ENCODE measurements at regions not wholly inside any gene's neighbourhood (a gene's known extent, or its start where the extent isn't known, plus 50 kb on each side); places are given as distances from the start of the nearest gene placed in this dataset.

DNA sequence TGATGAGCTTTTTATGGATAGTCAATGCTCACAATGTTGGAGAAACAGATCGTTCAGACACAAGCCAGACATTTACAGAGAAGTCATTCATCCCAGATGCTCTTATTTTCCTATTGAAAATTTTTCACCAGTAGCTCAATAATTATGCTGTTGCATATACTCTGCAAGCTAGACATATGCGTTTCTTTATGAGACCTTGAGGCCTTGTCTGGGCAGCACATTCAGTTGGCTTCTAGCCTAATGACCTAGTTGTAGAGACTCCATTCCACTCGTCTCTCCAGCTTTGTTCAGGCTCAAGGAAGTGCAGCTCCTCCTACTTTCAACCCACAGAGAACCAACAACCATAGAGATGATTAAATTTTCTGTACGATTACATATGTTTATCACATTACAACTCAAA is 237.7 kb downstream of the MZT1 start:
- H3K4me1 ChIP-seq (ENCODE audit: low read length) = no peaks in the 10 kb centered on the region
- no peak overlapping the region for H3K4me3 ChIP-seq (ENCODE audit: low read length)
- H3K9me3 ChIP-seq (replicated peaks; ENCODE audit: insufficient read depth, low read length) = no peaks in the 10 kb centered on the region
- H3K27ac ChIP-seq (ENCODE audit: low read length) = no peak overlapping the region
- no peak overlapping the region for H2AFZ ChIP-seq (ENCODE audit: low read length)
- no peaks in the 10 kb centered on the region for H3K79me2 ChIP-seq (ENCODE audit: low read length)
- H4K20me1 ChIP-seq (ENCODE audit: insufficient read depth, low read length) = no peaks in the 10 kb centered on the region
- H3K9me2 ChIP-seq (replicated peaks; ENCODE audit: insufficient read depth, low read length) = no peaks in the 10 kb centered on the region
- H3K27me3 ChIP-seq (replicated peaks; ENCODE audit: insufficient read depth, low read length) = no peaks in the 10 kb centered on the region
- DNase-seq = no peak
- no peaks in the 10 kb centered on the region for H3F3A ChIP-seq (ENCODE audit: insufficient read depth, low read length)
- no peak for TF ChIP-seq EZH2 (optimal IDR thresholded peaks at IDR 0.05; ENCODE audit: low read depth, low read length)
- TF ChIP-seq EZH2phosphoT487 (IDR thresholded peaks at IDR 0.05; ENCODE audit: low read length) = no peak
- TF ChIP-seq, protein P1, sequence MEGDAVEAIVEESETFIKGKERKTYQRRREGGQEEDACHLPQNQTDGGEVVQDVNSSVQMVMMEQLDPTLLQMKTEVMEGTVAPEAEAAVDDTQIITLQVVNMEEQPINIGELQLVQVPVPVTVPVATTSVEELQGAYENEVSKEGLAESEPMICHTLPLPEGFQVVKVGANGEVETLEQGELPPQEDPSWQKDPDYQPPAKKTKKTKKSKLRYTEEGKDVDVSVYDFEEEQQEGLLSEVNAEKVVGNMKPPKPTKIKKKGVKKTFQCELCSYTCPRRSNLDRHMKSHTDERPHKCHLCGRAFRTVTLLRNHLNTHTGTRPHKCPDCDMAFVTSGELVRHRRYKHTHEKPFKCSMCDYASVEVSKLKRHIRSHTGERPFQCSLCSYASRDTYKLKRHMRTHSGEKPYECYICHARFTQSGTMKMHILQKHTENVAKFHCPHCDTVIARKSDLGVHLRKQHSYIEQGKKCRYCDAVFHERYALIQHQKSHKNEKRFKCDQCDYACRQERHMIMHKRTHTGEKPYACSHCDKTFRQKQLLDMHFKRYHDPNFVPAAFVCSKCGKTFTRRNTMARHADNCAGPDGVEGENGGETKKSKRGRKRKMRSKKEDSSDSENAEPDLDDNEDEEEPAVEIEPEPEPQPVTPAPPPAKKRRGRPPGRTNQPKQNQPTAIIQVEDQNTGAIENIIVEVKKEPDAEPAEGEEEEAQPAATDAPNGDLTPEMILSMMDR (IDR thresholded peaks at IDR 0.05; ENCODE audit: low read length) = no peak
- no peak overlapping the region for H3K4me2 ChIP-seq (ENCODE audit: low read depth, low read length)
- no peaks in the 10 kb centered on the region for H3K36me3 ChIP-seq (replicated peaks; ENCODE audit: insufficient read depth, low read length)
- no peak overlapping the region for H3K9ac ChIP-seq (ENCODE audit: low read length)

DNA sequence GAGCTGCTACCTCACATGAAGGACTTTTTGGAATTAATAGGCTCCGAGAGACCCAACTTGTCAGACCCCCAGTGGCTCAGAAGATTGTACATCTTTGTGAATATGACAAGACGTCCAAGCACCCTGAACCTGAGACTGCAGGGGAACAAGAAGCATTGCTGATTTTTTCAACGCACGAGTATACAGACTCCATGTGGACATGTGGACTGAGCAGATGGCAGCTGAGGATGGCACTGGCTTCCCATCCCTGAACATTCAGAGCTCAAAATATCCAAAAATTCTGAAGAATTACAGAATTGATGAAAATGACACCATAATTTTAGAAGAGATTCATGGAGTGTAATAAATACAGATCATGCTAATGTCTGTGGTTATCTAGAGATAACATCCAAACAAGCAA is 254.1 kb downstream of the MZT1 start:
- no peaks in the 10 kb centered on the region for H3K27me3 ChIP-seq (replicated peaks; ENCODE audit: insufficient read depth, low read length)
- H3K4me2 ChIP-seq (ENCODE audit: low read depth, low read length) = no peak overlapping the region
- H3K9me3 ChIP-seq (replicated peaks; ENCODE audit: insufficient read depth, low read length) = no peaks in the 10 kb centered on the region
- no peak overlapping the region for H2AFZ ChIP-seq (ENCODE audit: low read length)
- TF ChIP-seq, protein P1 (IDR thresholded peaks at IDR 0.05; ENCODE audit: low read length) = no peak
- TF ChIP-seq EZH2 (optimal IDR thresholded peaks at IDR 0.05; ENCODE audit: low read depth, low read length) (no peak), EZH2phosphoT487 (IDR thresholded peaks at IDR 0.05; ENCODE audit: low read length) (no peak)
- DNase-seq = no peak
- H3K4me1 ChIP-seq (ENCODE audit: low read length) = no peaks in the 10 kb centered on the region
- no peaks in the 10 kb centered on the region for H3F3A ChIP-seq (ENCODE audit: insufficient read depth, low read length)
- no peaks in the 10 kb centered on the region for H3K36me3 ChIP-seq (replicated peaks; ENCODE audit: insufficient read depth, low read length)
- H3K27ac ChIP-seq (ENCODE audit: low read length) = no peak overlapping the region
- H4K20me1 ChIP-seq (ENCODE audit: insufficient read depth, low read length) = no peaks in the 10 kb centered on the region
- no peaks in the 10 kb centered on the region for H3K9me2 ChIP-seq (replicated peaks; ENCODE audit: insufficient read depth, low read length)
- no peaks in the 10 kb centered on the region for H3K79me2 ChIP-seq (ENCODE audit: low read length)
- no peak overlapping the region for H3K4me3 ChIP-seq (ENCODE audit: low read length)
- H3K9ac ChIP-seq (ENCODE audit: low read length) = no peak overlapping the region

DNA sequence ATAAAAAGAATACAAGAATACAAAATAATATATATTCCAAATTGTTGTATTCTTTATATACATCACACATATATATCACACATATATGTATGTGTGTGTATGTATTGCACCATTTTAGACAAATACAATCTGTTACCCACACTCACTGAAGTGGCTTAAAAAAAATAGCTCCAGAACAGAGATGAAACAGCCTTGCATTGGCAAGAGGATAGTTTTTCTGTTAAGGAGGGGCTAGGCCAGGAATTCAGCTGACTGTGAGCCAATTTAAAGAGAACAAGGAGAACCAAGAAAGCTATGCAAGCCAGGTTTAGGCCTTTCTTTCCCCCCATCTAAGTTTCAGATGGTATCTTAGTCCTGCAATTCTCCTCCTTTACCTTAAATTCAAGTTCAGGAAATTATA is 257.5 kb downstream of the MZT1 start:
- Histone ChIP-seq H3K27me3 (replicated peaks; ENCODE audit: insufficient read depth, low read length) (no peaks in the 10 kb centered on the region), H3K4me2 (ENCODE audit: low read depth, low read length) (no peak overlapping the region), H3F3A (ENCODE audit: insufficient read depth, low read length) (no peaks in the 10 kb centered on the region), H3K9me3 (replicated peaks; ENCODE audit: insufficient read depth, low read length) (no peaks in the 10 kb centered on the region), H3K79me2 (ENCODE audit: low read length) (no peaks in the 10 kb centered on the region), H2AFZ (ENCODE audit: low read length) (no peak overlapping the region), H3K27ac (ENCODE audit: low read length) (no peak overlapping the region), H3K4me3 (ENCODE audit: low read length) (no peak overlapping the region), H4K20me1 (ENCODE audit: insufficient read depth, low read length) (no peaks in the 10 kb centered on the region), H3K9me2 (replicated peaks; ENCODE audit: insufficient read depth, low read length) (no peaks in the 10 kb centered on the region), H3K4me1 (ENCODE audit: low read length) (no peaks in the 10 kb centered on the region), H3K9ac (ENCODE audit: low read length) (no peak overlapping the region), H3K36me3 (replicated peaks; ENCODE audit: insufficient read depth, low read length) (no peaks in the 10 kb centered on the region)
- DNase-seq = no peak
- TF ChIP-seq, protein P1 (IDR thresholded peaks at IDR 0.05; ENCODE audit: low read length) = no peak
- no peak for TF ChIP-seq EZH2phosphoT487 (IDR thresholded peaks at IDR 0.05; ENCODE audit: low read length)
- TF ChIP-seq EZH2 (optimal IDR thresholded peaks at IDR 0.05; ENCODE audit: low read depth, low read length) = no peak
